WTC11 (cell line): ENCODE measurements at regions not wholly inside any gene's neighbourhood (a gene's known extent, or its start where the extent isn't known, plus 50 kb on each side); places are given as distances from the start of the nearest gene placed in this dataset.

ENCODE experiments used
- ATAC-seq: fragments of 200-7000 bp; cut with Tn5 transposase; 2 replicates; pipeline ENCODE4 v1.10.0; 2021; ENCODE audit warnings: mild to moderate bottlenecking, moderate library complexity
- CTCF ChIA-PET: fragments of 300-600 bp; sonication (Branson Sonifier 250); formaldehyde crosslinking; loops from one replicate; lab custom pipeline; 2021; ENCODE audit warnings: antibody characterized with exemption; lab: Charles Lee
- POLR2A ChIA-PET: fragments of 350-600 bp; sonication (Branson Sonifier 250); formaldehyde crosslinking; loops from one replicate; lab custom pipeline; 2021; ENCODE audit warnings: antibody characterized with exemption; lab: Charles Lee
- DNase-seq: peaks from one replicate; pipeline ENCODE4 v3.0.0; 2021; ENCODE audit warnings: low spot score
- H3K27ac Mint-ChIP-seq: 2 replicates; pipeline ENCODE4 v1.8.0; 2021; ENCODE audit warnings: mixed read lengths
- H3K27me3 Mint-ChIP-seq: 2 replicates; pipeline ENCODE4 v1.8.0; 2021; ENCODE audit warnings: low read depth, mild to moderate bottlenecking, moderate library complexity, mixed read lengths
- H3K36me3 Mint-ChIP-seq: 2 replicates; pipeline ENCODE4 v1.8.0; 2021; ENCODE audit warnings: mixed read lengths
- H3K4me1 Mint-ChIP-seq: 2 replicates; pipeline ENCODE4 v1.8.0; 2022; ENCODE audit warnings: mixed read lengths
- H3K4me3 Mint-ChIP-seq: 2 replicates; pipeline ENCODE4 v1.8.0; 2021; ENCODE audit warnings: mild to moderate bottlenecking, moderate library complexity, mixed read lengths
- H3K9me3 Mint-ChIP-seq: 2 replicates; pipeline ENCODE4 v1.8.0; 2021; ENCODE audit warnings: mixed read lengths
- ATF1 ChIP-seq: sonication (generic); formaldehyde crosslinking; IDR thresholded peaks from 2 replicates; pipeline ENCODE4 v1.8.1; 2023; ENCODE audit warnings: mild to moderate bottlenecking, moderate library complexity, missing genetic modification reagents
- ATF6 ChIP-seq: sonication (generic); formaldehyde crosslinking; IDR thresholded peaks from 2 replicates; pipeline ENCODE4 v1.8.1; 2023; ENCODE audit warnings: mild to moderate bottlenecking, missing genetic modification reagents
- E2F1 ChIP-seq: sonication (generic); formaldehyde crosslinking; IDR thresholded peaks from 2 replicates; pipeline ENCODE4 v1.8.0; 2022; ENCODE audit warnings: mild to moderate bottlenecking, missing genetic modification reagents
- EMX1 ChIP-seq: fragments of 250-450 bp; sonication (Bioruptor Pico); IDR thresholded peaks from 2 replicates; pipeline ENCODE4 v1.8.0; 2021; ENCODE audit warnings: mild to moderate bottlenecking
- FOXP1 ChIP-seq: sonication (generic); formaldehyde crosslinking; IDR thresholded peaks from 2 replicates; pipeline ENCODE4 v1.8.0; 2022; ENCODE audit warnings: missing genetic modification reagents, mild to moderate bottlenecking, moderate library complexity, borderline replicate concordance
- GABPB1 ChIP-seq: sonication (generic); formaldehyde crosslinking; IDR thresholded peaks from 2 replicates; pipeline ENCODE4 v1.8.1; 2023; ENCODE audit warnings: mild to moderate bottlenecking, missing genetic modification reagents
- GRHL2 ChIP-seq: fragments of 250-450 bp; sonication (Bioruptor Pico); IDR thresholded peaks from 2 replicates; pipeline ENCODE4 v1.8.0; 2022; ENCODE audit warnings: mild to moderate bottlenecking, moderate library complexity; ENCODE audit not compliant: insufficient replicate concordance, severe bottlenecking
- IRF1 ChIP-seq: sonication (generic); formaldehyde crosslinking; IDR thresholded peaks from 2 replicates; pipeline ENCODE4 v1.8.0; 2023; ENCODE audit warnings: missing genetic modification reagents
- IRF2 ChIP-seq: sonication (generic); formaldehyde crosslinking; IDR thresholded peaks from 2 replicates; pipeline ENCODE4 v1.8.0; 2022; ENCODE audit warnings: low read depth, missing genetic modification reagents, borderline replicate concordance
- JAZF1 ChIP-seq: fragments of 250-450 bp; sonication (Bioruptor Pico); IDR thresholded peaks from 2 replicates; pipeline ENCODE4 v1.9.0; 2021; ENCODE audit warnings: moderate library complexity, mild to moderate bottlenecking, inconsistent platforms
- SP1 ChIP-seq: sonication (generic); formaldehyde crosslinking; conservative IDR thresholded peaks from 2 replicates; pipeline ENCODE4 v1.8.1; 2022; ENCODE audit warnings: missing genetic modification reagents
- TCF7 ChIP-seq: sonication (generic); formaldehyde crosslinking; IDR thresholded peaks from 2 replicates; pipeline ENCODE4 v1.8.0; 2022; ENCODE audit warnings: mild to moderate bottlenecking, low read depth, missing genetic modification reagents, moderate library complexity
- ZBTB43 ChIP-seq: sonication (generic); formaldehyde crosslinking; IDR thresholded peaks from 2 replicates; pipeline ENCODE4 v1.8.1; 2023; ENCODE audit warnings: mild to moderate bottlenecking, missing genetic modification reagents
- ZNF263 ChIP-seq: sonication (generic); formaldehyde crosslinking; IDR thresholded peaks from 2 replicates; pipeline ENCODE4 v1.8.1; 2022; ENCODE audit warnings: low read depth, mild to moderate bottlenecking, moderate library complexity, missing genetic modification reagents
- ZNF281 ChIP-seq: sonication (generic); formaldehyde crosslinking; IDR thresholded peaks from 2 replicates; pipeline ENCODE4 v1.8.0; 2023; ENCODE audit warnings: mild to moderate bottlenecking, missing genetic modification reagents
- ZNF396 ChIP-seq: fragments of 250-450 bp; sonication (Bioruptor Pico); IDR thresholded peaks from 2 replicates; pipeline ENCODE4 v1.8.0; 2021; ENCODE audit warnings: mild to moderate bottlenecking, moderate library complexity, borderline replicate concordance
- ZNF425 ChIP-seq: fragments of 250-450 bp; sonication (Bioruptor Pico); conservative IDR thresholded peaks from 2 replicates; pipeline ENCODE4 v1.9.0; 2021; ENCODE audit warnings: mild to moderate bottlenecking
- ZNF671 ChIP-seq: fragments of 250-450 bp; sonication (Bioruptor Pico); IDR thresholded peaks from 2 replicates; pipeline ENCODE4 v1.8.0; 2021; ENCODE audit warnings: mild to moderate bottlenecking
- ZSCAN18 ChIP-seq: fragments of 250-450 bp; sonication (Bioruptor Pico); IDR thresholded peaks from 2 replicates; pipeline ENCODE4 v2.1.2; 2022; ENCODE audit warnings: mild to moderate bottlenecking, moderate library complexity

- TF ChIP-seq ZNF281 (CRISPR knock-in tag) (no peak), ATF1 (CRISPR knock-in tag) (no peak), FOXP1 (CRISPR knock-in tag) (no peak), EMX1 (CRISPR knock-in tag) (no peak), ZNF425 (CRISPR knock-in tag) (no peak), JAZF1 (CRISPR knock-in tag) (no peak), TCF7 (CRISPR knock-in tag) (no peak), ATF6 (CRISPR knock-in tag) (no peak), ZSCAN18 (CRISPR knock-in tag) (no peak), GABPB1 (CRISPR knock-in tag) (no peak), ZNF671 (CRISPR knock-in tag) (no peak), ZNF263 (no peak)
Observed at GRCh38 chr2:211070547-211070946, 514.1 kb downstream of the CPS1 start (continued).

- CTCF ChIA-PET, result no interaction called here
- no peak for ATAC-seq
- TF ChIP-seq ZNF263 (no peak), IRF2 (CRISPR knock-in tag) (no peak), ZSCAN18 (CRISPR knock-in tag) (no peak), ZBTB43 (no peak), SP1 (CRISPR knock-in tag) (no peak), E2F1 (CRISPR knock-in tag) (no peak), ZNF396 (CRISPR knock-in tag) (no peak), IRF1 (CRISPR knock-in tag) (no peak), GRHL2 (CRISPR knock-in tag) (no peak)
Observed at GRCh38 chr2:211077216-211077767, 520.9 kb downstream of the CPS1 start.

More at GRCh38 chr2:211077216-211077767, 520.9 kb downstream of the CPS1 start:
- no peaks in the 10 kb centered on the region; the same call in 1 of the 2 replicates for H3K27me3 Mint-ChIP-seq
- no peak overlapping the region for H3K4me3 Mint-ChIP-seq
- peaks cover 5% of the 10 kb centered on the region; the same call in 1 of the 2 replicates for H3K9me3 Mint-ChIP-seq
- H3K27ac Mint-ChIP-seq, result no peak overlapping the region
- H3K4me1 Mint-ChIP-seq, result no peaks in the 10 kb centered on the region
- DNase-seq, result no peak
- POLR2A ChIA-PET, result no interaction called here
- no peaks in the 10 kb centered on the region for H3K36me3 Mint-ChIP-seq
